Mesenchymal stem cell (in vitro differentiated cells and primary cell): ENCODE measurements at regions not wholly inside any gene's neighbourhood (a gene's known extent, or its start where the extent isn't known, plus 50 kb on each side); places are given as distances from the start of the nearest gene placed in this dataset.

Source experiments
- DNase-seq: peaks from one replicate; pipeline ENCODE4 v3.0.0-alpha.2; 2013
- H2AFZ ChIP-seq: one replicate; pipeline ENCODE4 v1.6.1; 2013; ENCODE audit warnings: low read depth, mild to moderate bottlenecking, control low read depth, inconsistent platforms, low read length, moderate library complexity
- H2AK5ac ChIP-seq: 2 replicates; pipeline ENCODE4 v1.6.1; 2013; ENCODE audit warnings: low read length, moderate library complexity, mild to moderate bottlenecking, inconsistent platforms; ENCODE audit not compliant: severe bottlenecking
- H2BK120ac ChIP-seq: one replicate; pipeline ENCODE4 v1.6.1; 2013; ENCODE audit warnings: low read depth, mild to moderate bottlenecking, inconsistent platforms, low read length, moderate library complexity
- H2BK12ac ChIP-seq, 2 experiments: one replicate each; pipeline ENCODE4 v1.6.1; 2013; ENCODE audit warnings: inconsistent platforms in 2 of 2, low read length in 2 of 2, mild to moderate bottlenecking in 2 of 2, moderate library complexity in 2 of 2, control low read depth in 1 of 2
- H2BK15ac ChIP-seq: one replicate; pipeline ENCODE4 v1.6.1; 2013; ENCODE audit warnings: mild to moderate bottlenecking, low read depth, inconsistent platforms; ENCODE audit not compliant: poor library complexity, severe bottlenecking
- H2BK5ac ChIP-seq: 2 replicates; pipeline ENCODE4 v1.6.1; 2013; ENCODE audit warnings: low read depth, mild to moderate bottlenecking, low read length, control low read depth, inconsistent platforms; ENCODE audit not compliant: poor library complexity, severe bottlenecking
- H3K14ac ChIP-seq, 2 experiments: one replicate each; pipeline ENCODE4 v1.6.1; 2013; ENCODE audit warnings: inconsistent platforms in 2 of 2, low read length in 2 of 2, control low read depth in 1 of 2, mild to moderate bottlenecking in 1 of 2, moderate library complexity in 1 of 2
- H3K18ac ChIP-seq, 2 experiments: one replicate each; pipeline ENCODE4 v1.6.1; 2013; ENCODE audit warnings: inconsistent platforms in 2 of 2, low read length in 2 of 2, control low read depth in 1 of 2, low read depth in 1 of 2, mild to moderate bottlenecking in 1 of 2
- H3K23ac ChIP-seq, 2 experiments: one replicate each; pipeline ENCODE4 v1.6.1; 2013; ENCODE audit warnings: inconsistent platforms in 2 of 2, low read length in 2 of 2, mild to moderate bottlenecking in 2 of 2, moderate library complexity in 2 of 2, control low read depth in 1 of 2
- H3K27ac ChIP-seq: 2 replicates; pipeline ENCODE4 v1.5.1; 2013; ENCODE audit warnings: mild to moderate bottlenecking, moderate library complexity, low read length, control low read depth, inconsistent platforms; ENCODE audit not compliant: poor library complexity, severe bottlenecking
- H3K27me3 ChIP-seq, 2 experiments: 2 replicates each; pipeline versions ENCODE4 v1.6.1 to v1.7.0; 2013; ENCODE audit warnings: low read length in 2 of 2, mild to moderate bottlenecking in 2 of 2, moderate library complexity in 2 of 2, control low read depth in 1 of 2, inconsistent platforms in 1 of 2; ENCODE audit not compliant: control insufficient read depth in 1 of 2, insufficient read depth in 1 of 2
- H3K36me3 ChIP-seq, 2 experiments: 2 replicates each; pipeline versions ENCODE4 v1.6.1 to v1.7.0; 2013; ENCODE audit warnings: low read length in 2 of 2, control low read depth in 1 of 2, inconsistent platforms in 1 of 2, low read depth in 1 of 2, mild to moderate bottlenecking in 1 of 2; ENCODE audit not compliant: insufficient read depth in 2 of 2, control insufficient read depth in 1 of 2
- H3K4ac ChIP-seq, 2 experiments: one replicate each; pipeline ENCODE4 v1.6.1; 2013; ENCODE audit warnings: inconsistent platforms in 2 of 2, low read length in 2 of 2, mild to moderate bottlenecking in 2 of 2, moderate library complexity in 2 of 2, control low read depth in 1 of 2, low read depth in 1 of 2
- H3K4me1 ChIP-seq: 2 replicates; pipeline ENCODE4 v1.6.1; 2013; ENCODE audit warnings: low read depth, low read length, control low read depth; ENCODE audit not compliant: control insufficient read depth, insufficient read depth
- H3K4me2 ChIP-seq: 2 replicates; pipeline ENCODE4 v1.6.1; 2013; ENCODE audit warnings: low read length, mild to moderate bottlenecking, inconsistent platforms; ENCODE audit not compliant: poor library complexity, severe bottlenecking
- H3K4me3 ChIP-seq, 2 experiments: 2 replicates each; pipeline versions ENCODE4 v1.5.1 to v1.7.0; 2013; ENCODE audit warnings: low read length in 2 of 2, mild to moderate bottlenecking in 2 of 2, control low read depth in 1 of 2, low read depth in 1 of 2; ENCODE audit not compliant: insufficient read depth in 1 of 2
- H3K79me1 ChIP-seq: replicated peaks from 2 replicates; pipeline ENCODE4 v1.6.1; 2013; ENCODE audit warnings: mild to moderate bottlenecking, control low read depth, low read length, inconsistent platforms; ENCODE audit not compliant: poor library complexity, severe bottlenecking
- H3K9ac ChIP-seq: 2 replicates; pipeline ENCODE4 v1.7.0; 2013; ENCODE audit warnings: mild to moderate bottlenecking, low read length, moderate library complexity
- H3K9me3 ChIP-seq: 2 replicates; pipeline ENCODE4 v1.7.0; 2013; ENCODE audit warnings: mild to moderate bottlenecking, low read length; ENCODE audit not compliant: control insufficient read depth
- H4K8ac ChIP-seq: one replicate; pipeline ENCODE4 v1.6.1; 2013; ENCODE audit warnings: inconsistent platforms, mild to moderate bottlenecking, low read length, moderate library complexity
- H4K91ac ChIP-seq: one replicate; pipeline ENCODE4 v1.6.1; 2013; ENCODE audit warnings: mild to moderate bottlenecking, low read length, inconsistent platforms
- WGBS: methylation state at CpG from one replicate; pipeline ENCODE4 v1.1.7; 2013; ENCODE audit warnings: mixed read lengths; 5-methylcytosine and 5-hydroxymethylcytosine counted together

DNA sequence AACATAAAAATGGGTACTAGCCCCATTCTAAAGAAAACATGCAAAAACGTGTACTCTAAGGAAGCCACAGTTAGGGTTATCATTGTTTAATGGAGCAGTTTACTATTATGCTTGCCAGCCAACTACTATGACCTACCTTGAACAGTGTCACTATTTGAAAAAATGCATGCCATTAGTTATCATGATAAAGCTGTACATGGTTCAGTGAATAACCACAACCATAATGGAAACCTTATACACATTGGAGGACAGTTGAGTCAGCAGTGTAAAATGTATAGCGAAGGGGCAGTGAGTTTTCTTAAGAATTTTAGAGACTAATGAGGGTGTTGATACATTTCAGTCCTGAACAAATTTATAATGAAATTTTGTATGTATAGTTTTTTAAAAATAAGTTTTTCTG, 381.9 kb downstream of the GRXCR1 start:
- Histone ChIP-seq H2BK12ac (no peak overlapping the region), H3K23ac (no peak overlapping the region), H3K79me1 (no peaks in the 10 kb centered on the region), H2BK120ac (no peak overlapping the region), H3K36me3 (no peaks in the 10 kb centered on the region), H3K9me3 (no peaks in the 10 kb centered on the region), H3K4me3 (no peak overlapping the region), H3K4me2 (no peak overlapping the region), H2AK5ac (no peak overlapping the region), H3K27me3 (no peaks in the 10 kb centered on the region), H4K91ac (no peak overlapping the region), H4K8ac (no peak overlapping the region), H2BK5ac (no peak overlapping the region), H3K4me1 (no peaks in the 10 kb centered on the region), H3K4ac (no peak overlapping the region), H2AFZ (no peak overlapping the region), H3K14ac (no peak overlapping the region), H2BK15ac (no peak overlapping the region), H3K18ac (no peak overlapping the region), H3K27ac (no peak overlapping the region), H3K9ac (no peak overlapping the region)
- DNase-seq, result no peak
- no CpG with 5 or more reads among the region's 2 CpGs for WGBS

GRCh38 chr4:43275779-43276178, 383.3 kb downstream of the GRXCR1 start:
- Histone ChIP-seq H3K4me1 (no peaks in the 10 kb centered on the region), H3K4me2 (no peak overlapping the region), H3K36me3 (no peaks in the 10 kb centered on the region), H3K4me3 (no peak overlapping the region), H3K27ac (no peak overlapping the region), H4K91ac (no peak overlapping the region), H2BK5ac (no peak overlapping the region), H3K9ac (no peak overlapping the region), H2BK12ac (no peak overlapping the region), H2AFZ (no peak overlapping the region), H3K9me3 (no peaks in the 10 kb centered on the region), H3K27me3 (no peaks in the 10 kb centered on the region), H3K79me1 (no peaks in the 10 kb centered on the region), H2BK120ac (no peak overlapping the region), H3K4ac (no peak overlapping the region), H3K14ac (no peak overlapping the region), H4K8ac (no peak overlapping the region), H3K23ac (no peak overlapping the region), H2AK5ac (no peak overlapping the region), H2BK15ac (no peak overlapping the region), H3K18ac (no peak overlapping the region)
- DNase-seq, result no peak
- WGBS, result no CpG with 5 or more reads among the region's 1 CpG

DNA sequence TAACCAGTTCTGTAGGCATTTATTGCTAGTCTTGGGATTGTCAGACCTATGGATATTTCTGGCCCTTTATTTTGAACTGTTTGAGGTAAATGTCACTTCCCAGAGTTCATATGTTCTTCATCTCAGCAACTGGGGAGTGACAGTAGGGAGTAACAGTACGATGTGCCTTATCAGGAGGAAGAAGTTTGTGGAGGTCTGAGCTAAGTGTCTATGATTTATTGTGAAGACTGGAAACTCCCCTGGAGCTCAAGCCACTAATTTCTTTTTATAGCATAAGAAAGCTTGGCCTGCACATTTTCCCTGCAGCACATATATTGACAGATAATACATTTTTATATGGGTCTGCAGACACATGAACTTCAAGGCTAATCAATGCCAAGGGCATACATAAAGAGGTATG, 383.8 kb downstream of the GRXCR1 start:
- Histone ChIP-seq H3K4me1 (no peaks in the 10 kb centered on the region), H4K8ac (no peak overlapping the region), H3K18ac (no peak overlapping the region), H3K4me2 (no peak overlapping the region), H3K36me3 (no peaks in the 10 kb centered on the region), H3K4me3 (no peak overlapping the region), H2AFZ (no peak overlapping the region), H3K79me1 (no peaks in the 10 kb centered on the region), H3K9ac (no peak overlapping the region), H3K4ac (no peak overlapping the region), H4K91ac (no peak overlapping the region), H3K27me3 (no peaks in the 10 kb centered on the region), H2BK120ac (no peak overlapping the region), H3K14ac (no peak overlapping the region), H3K23ac (no peak overlapping the region), H2BK15ac (no peak overlapping the region), H3K27ac (no peak overlapping the region), H2AK5ac (no peak overlapping the region), H2BK5ac (no peak overlapping the region), H3K9me3 (no peaks in the 10 kb centered on the region), H2BK12ac (no peak overlapping the region)
- WGBS, result 17% methylated on average over 1 of the region's 1 CpG
- peak; percentile 56 for DNase-seq

DNA sequence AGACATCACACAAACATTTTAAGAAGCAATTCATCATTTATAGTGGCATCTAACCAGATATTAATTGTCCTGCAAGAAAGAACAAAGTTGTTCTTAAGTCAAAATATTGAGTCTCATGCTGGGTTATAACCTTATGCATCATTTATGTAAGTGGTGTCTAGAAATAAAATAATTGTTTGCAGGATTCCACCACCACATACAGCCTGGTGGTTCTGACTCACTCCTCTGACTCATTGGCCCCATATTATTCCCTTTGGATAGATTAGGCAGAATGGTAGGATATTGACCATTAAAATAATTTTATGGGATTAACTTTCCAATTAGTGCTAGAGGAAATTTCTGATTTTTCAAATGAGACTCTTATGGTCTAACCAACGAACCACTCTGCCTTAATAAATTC, 384.5 kb downstream of the GRXCR1 start:
- no peak overlapping the region for H2BK12ac ChIP-seq
- H3K4me1 ChIP-seq, result no peaks in the 10 kb centered on the region
- no peak overlapping the region for H4K91ac ChIP-seq
- H2BK15ac ChIP-seq, result no peak overlapping the region
- no peak overlapping the region for H3K4me3 ChIP-seq
- no peak overlapping the region for H3K14ac ChIP-seq
- no peak overlapping the region for H3K9ac ChIP-seq
- H4K8ac ChIP-seq, result no peak overlapping the region
- no peak overlapping the region for H3K18ac ChIP-seq
- H2AK5ac ChIP-seq, result no peak overlapping the region
- no peak overlapping the region for H2BK5ac ChIP-seq
- no peak overlapping the region for H3K23ac ChIP-seq
- no peak overlapping the region for H3K4me2 ChIP-seq
- H3K27me3 ChIP-seq, result no peaks in the 10 kb centered on the region
- no peak overlapping the region for H2AFZ ChIP-seq
- no peaks in the 10 kb centered on the region for H3K9me3 ChIP-seq
- H3K36me3 ChIP-seq, result no peaks in the 10 kb centered on the region
- DNase-seq, result peak; percentile 60
- no peak overlapping the region for H2BK120ac ChIP-seq
- WGBS, result no CpG with 5 or more reads among the region's 1 CpG
- no peaks in the 10 kb centered on the region for H3K79me1 ChIP-seq
- H3K27ac ChIP-seq, result no peak overlapping the region
- H3K4ac ChIP-seq, result no peak overlapping the region
